PC-9 (cell line): ENCODE measurements at regions not wholly inside any gene's neighbourhood (a gene's known extent, or its start where the extent isn't known, plus 50 kb on each side); places are given as distances from the start of the nearest gene placed in this dataset.

Experiments
- EZH2 ChIP-seq: fragments of 200-600 bp; sonication (generic); IDR thresholded peaks from 2 replicates; pipeline ENCODE4 v1.8.0; 2017; ENCODE audit warnings: antibody characterized with exemption, low read depth
- TF ChIP-seq, protein P1 (sequence below): fragments of 200-600 bp; sonication (generic); conservative IDR thresholded peaks from 2 replicates; pipeline ENCODE4 v1.6.1; 2017; ENCODE audit warnings: mixed run types, antibody characterized with exemption, mild to moderate bottlenecking, moderate library complexity

DNA sequence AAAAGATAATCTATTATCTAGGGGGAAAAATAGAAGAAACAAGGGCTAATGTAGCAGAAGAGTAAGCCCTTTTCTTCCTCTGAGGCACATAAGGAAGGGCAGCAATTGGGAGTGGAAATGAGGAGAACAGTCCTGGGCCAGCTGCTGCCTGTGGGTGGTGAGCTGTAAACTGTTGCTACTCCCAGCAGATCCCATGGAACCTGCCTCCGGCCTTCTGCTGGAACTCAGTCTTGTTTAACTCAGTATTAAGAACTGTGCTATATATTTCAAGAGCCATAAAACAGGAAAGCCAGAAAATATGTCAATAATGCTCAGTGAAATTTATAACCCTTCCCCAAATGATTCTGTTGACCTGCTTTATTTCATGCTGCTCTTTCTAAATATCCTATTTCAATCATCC, 464.2 kb downstream of the COL12A1 start:
- TF ChIP-seq, protein P1, sequence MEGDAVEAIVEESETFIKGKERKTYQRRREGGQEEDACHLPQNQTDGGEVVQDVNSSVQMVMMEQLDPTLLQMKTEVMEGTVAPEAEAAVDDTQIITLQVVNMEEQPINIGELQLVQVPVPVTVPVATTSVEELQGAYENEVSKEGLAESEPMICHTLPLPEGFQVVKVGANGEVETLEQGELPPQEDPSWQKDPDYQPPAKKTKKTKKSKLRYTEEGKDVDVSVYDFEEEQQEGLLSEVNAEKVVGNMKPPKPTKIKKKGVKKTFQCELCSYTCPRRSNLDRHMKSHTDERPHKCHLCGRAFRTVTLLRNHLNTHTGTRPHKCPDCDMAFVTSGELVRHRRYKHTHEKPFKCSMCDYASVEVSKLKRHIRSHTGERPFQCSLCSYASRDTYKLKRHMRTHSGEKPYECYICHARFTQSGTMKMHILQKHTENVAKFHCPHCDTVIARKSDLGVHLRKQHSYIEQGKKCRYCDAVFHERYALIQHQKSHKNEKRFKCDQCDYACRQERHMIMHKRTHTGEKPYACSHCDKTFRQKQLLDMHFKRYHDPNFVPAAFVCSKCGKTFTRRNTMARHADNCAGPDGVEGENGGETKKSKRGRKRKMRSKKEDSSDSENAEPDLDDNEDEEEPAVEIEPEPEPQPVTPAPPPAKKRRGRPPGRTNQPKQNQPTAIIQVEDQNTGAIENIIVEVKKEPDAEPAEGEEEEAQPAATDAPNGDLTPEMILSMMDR = no peak
- TF ChIP-seq EZH2 = no peak
